CD4-positive, alpha-beta T cell treated with Interleukin-15 for 1 hour (primary cell): ENCODE measurements at regions not wholly inside any gene's neighbourhood (a gene's known extent, or its start where the extent isn't known, plus 50 kb on each side); places are given as distances from the start of the nearest gene placed in this dataset.
"Not testable (repeated sequence)": the region's sequence is repeated elsewhere in the genome, so short reads cannot be mapped to it uniquely, and the experiment has no call there.

Source experiments
- DNase-seq: peaks from one replicate; pipeline ENCODE4 v3.0.0-alpha.2; 2020

- no peak for DNase-seq
Observed at GRCh38 chr4:184950926-184951325, 67.4 kb upstream of the HELT start.

DNA sequence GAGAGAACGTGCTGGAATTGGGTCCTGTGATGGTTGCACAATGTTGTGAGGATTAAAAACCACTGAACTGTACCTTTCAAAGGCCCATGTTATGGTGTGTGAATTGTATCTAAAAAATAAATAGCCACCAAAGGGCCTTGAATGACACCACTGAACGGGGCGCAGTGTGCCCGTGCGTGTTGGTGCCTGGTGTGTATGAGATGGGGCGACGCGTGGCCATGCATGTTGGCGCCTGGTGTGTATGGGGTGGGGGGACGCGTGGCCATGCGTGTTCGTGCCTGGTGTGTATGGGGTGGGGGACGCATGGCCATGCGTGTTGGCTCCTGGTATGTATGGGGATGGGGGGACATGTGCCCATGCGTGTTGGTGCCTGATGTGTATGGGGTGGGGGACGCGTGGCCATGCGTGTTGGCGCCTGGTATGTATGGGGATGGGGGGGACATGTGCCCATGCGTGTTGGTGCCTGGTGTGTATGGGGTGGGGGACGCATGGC, 66.6 kb upstream of the HELT start:
- DNase-seq: no peak

DNA sequence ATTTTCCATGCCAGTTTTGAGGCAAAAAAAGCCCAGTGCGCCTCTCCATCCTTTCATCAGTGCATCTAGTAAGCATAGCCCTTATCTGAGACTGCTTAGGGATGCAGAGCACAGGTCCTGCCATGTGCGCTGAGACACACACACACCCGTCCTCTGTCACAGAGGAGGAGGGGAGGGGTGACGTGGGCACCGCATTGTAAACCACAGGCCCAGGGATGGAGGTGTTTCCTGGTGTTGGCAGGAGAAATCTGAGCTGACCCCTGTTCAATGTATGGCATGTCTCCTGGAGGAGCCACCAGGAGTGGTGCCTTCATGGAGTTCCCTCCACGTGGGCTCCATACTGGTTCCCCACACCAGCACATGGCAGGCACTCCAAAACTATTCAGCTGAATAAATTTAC, 65.8 kb upstream of the HELT start:
- no peak for DNase-seq

GRCh38 chr4:184953421-184953945, 64.8 kb upstream of the HELT start:
- DNase-seq: no peak

DNA sequence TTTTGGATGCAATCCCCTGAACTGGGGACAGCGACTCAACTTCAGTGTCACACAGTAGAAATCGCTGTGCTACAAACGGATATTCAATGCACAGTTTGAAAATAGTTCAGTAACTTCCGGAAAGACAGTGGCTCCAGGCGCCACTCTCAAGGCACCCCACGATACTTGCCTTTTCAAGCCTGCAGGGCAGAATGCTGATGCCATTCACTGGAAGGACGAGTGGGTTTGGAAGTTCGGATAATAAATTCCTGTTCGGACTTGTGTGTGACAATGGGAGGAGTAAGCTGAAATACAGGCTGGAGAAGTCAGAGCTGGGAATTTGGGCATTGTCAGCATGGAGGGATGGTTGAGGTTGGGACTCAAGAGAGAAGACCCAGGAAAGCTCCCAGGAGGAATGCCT, 64.3 kb upstream of the HELT start:
- DNase-seq: no peak

DNA sequence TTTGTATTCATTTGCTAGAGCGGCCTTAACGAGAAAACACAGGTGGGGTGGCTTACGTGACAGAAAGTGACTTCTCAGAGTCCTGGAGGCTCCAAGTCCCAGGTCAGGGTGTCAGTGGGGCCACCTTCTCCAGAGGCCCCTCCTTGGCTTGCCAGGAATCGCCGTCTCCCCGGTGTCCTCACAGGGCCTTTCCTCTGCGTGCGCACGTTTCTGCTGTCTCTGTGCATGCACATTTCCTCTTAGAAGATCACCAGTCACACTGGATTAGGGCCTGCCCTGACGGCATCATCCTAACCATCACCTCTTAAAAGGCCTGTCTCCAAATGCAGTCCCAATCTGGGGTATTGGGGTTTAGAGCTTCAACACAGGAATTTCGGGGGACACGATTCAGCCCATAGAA, 63.8 kb upstream of the HELT start:
- no peak for DNase-seq

- no peak for DNase-seq
Observed at GRCh38 chr4:184955116-184955515, 63.2 kb upstream of the HELT start.

DNA sequence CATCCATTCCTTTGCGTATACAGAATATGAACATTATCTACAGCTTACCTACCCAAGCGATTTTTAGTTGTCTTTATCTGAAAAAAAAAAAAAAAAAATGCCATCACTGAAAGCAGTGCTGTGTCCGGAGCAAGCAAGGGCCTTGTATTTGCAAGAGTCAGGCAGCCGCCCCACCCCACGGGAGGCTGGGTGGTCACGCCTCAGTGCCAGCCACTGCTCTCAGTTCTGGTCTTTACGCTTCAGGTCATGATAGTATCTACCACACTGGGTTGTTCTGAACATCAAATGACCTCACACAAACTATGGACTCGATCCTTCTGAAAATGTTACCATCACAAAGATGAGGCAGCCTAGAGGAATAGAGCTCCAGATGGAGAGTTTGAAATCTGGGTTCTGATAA, 62.7 kb upstream of the HELT start:
- DNase-seq: no peak

- no peak for DNase-seq
Observed at GRCh38 chr4:184957446-184958115, 60.7 kb upstream of the HELT start.

GRCh38 chr4:184958127-184958922, 60.0 kb upstream of the HELT start:
- DNase-seq: no peak

DNA sequence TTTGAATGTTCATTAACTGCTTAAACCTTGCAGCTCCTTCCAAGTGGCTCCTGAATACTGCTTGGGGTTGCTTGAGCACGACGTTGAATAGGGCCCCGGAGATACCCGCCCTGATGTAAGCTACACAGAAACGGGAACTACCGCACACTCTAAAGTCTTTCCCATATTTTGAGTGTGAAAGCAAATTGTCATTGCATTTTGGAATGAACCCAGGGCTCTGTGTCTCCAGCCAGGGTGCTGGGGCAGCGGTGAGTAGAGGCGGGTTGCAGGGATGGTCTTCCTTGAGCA, 59.4 kb upstream of the HELT start:
- DNase-seq: no peak

DNA sequence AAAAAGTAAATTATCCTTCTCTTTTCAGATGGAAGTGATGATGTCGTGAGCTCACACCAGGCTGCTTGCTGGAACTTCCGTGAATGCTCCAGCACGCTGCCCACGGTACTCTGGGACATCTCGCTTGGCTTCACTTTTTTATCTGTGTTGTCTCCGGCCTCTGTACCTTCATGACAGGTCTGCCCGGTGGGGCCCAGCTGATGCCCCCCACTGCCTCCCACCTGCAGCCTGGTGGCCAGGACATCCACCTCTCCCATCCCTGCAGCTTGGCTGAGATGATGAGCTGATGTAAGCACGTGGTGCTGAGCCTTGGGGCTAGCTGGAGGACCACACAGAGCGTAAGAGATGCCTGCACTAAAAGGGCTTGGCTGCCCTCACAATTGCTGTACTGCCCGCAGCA, 59.0 kb upstream of the HELT start:
- no peak for DNase-seq

- no peak for DNase-seq
Observed at GRCh38 chr4:184959786-184960185, 58.5 kb upstream of the HELT start.

DNA sequence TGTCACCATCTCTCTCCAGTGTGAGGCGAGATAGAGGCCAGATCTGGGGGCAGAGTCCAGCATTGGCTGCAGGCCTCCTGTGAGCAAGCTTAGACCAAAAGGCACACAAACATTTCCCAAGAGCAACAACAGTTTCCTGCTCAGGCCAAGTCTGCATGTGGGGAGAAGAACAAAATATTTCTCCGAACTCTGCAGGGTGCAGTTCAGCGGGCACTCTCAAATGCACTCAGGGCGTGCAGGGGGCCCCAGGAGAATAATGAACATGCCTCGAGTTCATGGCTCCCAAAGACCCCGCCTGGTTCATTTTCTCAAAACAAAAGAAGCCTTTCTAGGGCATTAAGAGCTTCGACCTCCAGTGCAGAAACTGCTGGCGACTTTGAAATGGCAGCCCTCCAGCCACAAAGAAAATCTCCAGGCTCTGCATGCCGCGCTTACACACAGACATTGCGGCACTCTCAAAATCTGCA, 57.8 kb upstream of the HELT start:
- no peak for DNase-seq

- DNase-seq: no peak
Observed at GRCh38 chr4:184961660-184962059, 56.6 kb upstream of the HELT start.

- DNase-seq: no peak
Observed at GRCh38 chr4:184962125-184962638, 56.1 kb upstream of the HELT start.

DNA sequence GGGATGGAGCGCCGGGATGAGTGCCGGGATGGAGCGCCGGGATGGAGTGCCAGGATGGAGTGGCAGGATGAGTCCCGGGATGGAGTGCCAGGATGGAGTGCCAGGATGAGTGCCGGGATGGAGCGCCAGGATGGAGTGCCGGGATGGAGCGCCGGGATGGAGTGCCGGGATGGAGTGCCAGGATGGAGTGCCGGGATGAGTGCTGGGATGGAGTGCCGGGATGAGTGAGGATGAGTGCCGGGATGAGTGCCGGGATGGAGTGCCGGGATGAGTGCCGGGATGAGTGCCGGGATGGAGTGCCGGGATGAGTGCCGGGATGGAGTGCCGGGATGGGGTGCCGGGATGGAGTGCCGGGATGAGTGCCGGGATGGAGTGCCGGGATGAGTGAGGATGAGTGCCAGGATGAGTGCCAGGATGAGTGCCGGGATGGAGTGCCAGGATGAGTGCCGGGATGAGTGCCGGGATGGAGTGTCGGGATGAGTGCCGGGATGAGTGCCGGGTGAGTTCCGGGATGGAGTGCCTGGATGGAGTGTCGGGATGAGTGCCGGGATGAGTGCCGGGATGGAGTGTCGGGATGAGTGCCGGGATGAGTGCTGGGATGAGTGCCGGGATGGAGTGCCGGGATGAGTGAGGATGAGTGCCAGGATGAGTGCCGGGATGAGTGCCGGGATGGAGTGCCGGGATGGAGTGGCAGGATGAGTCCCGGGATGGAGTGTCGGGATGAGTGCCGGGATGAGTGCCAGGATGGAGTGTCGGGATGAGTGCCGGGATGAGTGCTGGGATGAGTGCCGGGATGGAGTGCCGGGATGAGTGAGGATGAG, 52.9 kb upstream of the HELT start:
- DNase-seq: not testable (repeated sequence)

DNA sequence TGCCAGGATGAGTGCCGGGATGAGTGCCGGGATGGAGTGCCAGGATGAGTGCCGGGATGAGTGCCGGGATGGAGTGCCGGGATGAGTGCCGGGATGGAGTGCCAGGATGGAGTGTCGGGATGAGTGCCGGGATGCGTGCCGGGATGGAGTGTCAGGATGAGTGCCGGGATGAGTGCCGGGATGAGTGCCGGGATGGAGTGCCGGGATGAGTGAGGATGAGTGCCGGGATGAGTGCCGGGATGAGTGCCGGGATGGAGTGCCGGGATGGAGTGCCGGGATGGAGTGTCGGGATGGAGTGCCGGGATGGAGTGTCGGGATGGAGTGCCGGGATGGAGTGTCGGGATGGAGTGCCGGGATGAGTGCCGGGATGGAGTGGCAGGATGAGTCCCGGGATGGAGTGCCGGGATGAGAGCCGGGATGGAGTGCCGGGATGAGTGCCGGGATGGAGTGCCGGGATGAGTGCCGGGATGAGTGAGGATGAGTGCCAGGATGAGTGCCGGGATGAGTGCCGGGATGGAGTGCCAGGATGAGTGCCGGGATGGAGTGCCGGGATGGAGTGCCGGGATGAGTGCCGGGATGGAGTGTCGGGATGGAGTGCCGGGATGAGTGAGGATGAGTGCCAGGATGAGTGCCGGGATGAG, 52.1 kb upstream of the HELT start:
- not testable (repeated sequence) for DNase-seq

GRCh38 chr4:184967699-184968098, 50.6 kb upstream of the HELT start:
- DNase-seq: not testable (repeated sequence)

GRCh38 chr4:184968366-184968765, 49.9 kb upstream of the HELT start:
- no peak for DNase-seq
